ENCODE measurements at regions not wholly inside any gene's neighbourhood (a gene's known extent, or its start where the extent isn't known, plus 50 kb on each side); places are given as distances from the start of the nearest gene placed in this dataset.

DNA sequence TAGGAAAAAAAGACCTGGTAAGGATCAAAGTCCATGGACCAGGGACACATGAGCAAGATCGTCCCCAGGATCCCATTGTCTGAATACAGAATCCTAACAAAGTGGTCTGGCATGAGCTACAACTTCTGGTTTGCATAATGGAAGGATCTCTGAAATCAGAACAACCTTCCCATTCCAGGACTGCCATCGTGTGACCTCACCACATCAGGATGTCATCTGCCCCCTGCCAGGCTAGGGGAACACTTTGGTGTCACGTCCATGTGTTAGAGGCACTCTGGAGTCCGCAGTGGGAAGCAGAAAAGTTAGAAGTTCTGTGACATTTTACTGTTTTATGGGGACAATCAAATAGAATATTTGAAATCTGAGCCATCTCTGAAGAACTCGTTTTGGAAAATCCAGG, 160.7 kb downstream of the RGS9 start:
- no peak for TF ChIP-seq POLR2A (IDR thresholded peaks at IDR 0.05)
- TF ChIP-seq, protein P1, sequence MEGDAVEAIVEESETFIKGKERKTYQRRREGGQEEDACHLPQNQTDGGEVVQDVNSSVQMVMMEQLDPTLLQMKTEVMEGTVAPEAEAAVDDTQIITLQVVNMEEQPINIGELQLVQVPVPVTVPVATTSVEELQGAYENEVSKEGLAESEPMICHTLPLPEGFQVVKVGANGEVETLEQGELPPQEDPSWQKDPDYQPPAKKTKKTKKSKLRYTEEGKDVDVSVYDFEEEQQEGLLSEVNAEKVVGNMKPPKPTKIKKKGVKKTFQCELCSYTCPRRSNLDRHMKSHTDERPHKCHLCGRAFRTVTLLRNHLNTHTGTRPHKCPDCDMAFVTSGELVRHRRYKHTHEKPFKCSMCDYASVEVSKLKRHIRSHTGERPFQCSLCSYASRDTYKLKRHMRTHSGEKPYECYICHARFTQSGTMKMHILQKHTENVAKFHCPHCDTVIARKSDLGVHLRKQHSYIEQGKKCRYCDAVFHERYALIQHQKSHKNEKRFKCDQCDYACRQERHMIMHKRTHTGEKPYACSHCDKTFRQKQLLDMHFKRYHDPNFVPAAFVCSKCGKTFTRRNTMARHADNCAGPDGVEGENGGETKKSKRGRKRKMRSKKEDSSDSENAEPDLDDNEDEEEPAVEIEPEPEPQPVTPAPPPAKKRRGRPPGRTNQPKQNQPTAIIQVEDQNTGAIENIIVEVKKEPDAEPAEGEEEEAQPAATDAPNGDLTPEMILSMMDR (IDR thresholded peaks at IDR 0.05) = no peak

Measured in right lobe of liver (tissue), 4 donors.